Keratinocyte (primary cell): ENCODE measurements at regions not wholly inside any gene's neighbourhood (a gene's known extent, or its start where the extent isn't known, plus 50 kb on each side); places are given as distances from the start of the nearest gene placed in this dataset.

Experiments
- DNase-seq: peaks from one replicate; pipeline ENCODE4 v3.0.0-alpha.2; 2011; ENCODE audit warnings: low read depth, missing footprints, low spot score
- FAIRE-seq: peaks from 2 replicates; lab custom pipeline; 2011; peaks lifted over from hg19 to GRCh38; lab: Jason Lieb, UNC
- H2AFZ ChIP-seq: 2 replicates; pipeline ENCODE4 v1.6.0; 2012; ENCODE audit warnings: low read length, control low read depth, inconsistent platforms; ENCODE audit not compliant: control insufficient read depth
- H3K27ac ChIP-seq: 2 replicates; pipeline ENCODE4 v1.5.1; 2011; ENCODE audit warnings: low read length; ENCODE audit not compliant: control insufficient read depth, insufficient read depth
- H3K27me3 ChIP-seq: 3 replicates; pipeline ENCODE4 v1.6.0; 2011; ENCODE audit warnings: low read length; ENCODE audit not compliant: control insufficient read depth, insufficient read depth; ENCODE audit errors: extremely low read depth
- H3K36me3 ChIP-seq, 2 experiments: 2 replicates in 1 of 2; 3 replicates in 1 of 2; pipeline ENCODE4 v1.5.1; 2011; ENCODE audit warnings: low read length in 2 of 2, mild to moderate bottlenecking in 1 of 2; ENCODE audit not compliant: control insufficient read depth in 2 of 2, insufficient read depth in 2 of 2; ENCODE audit errors: extremely low read depth in 1 of 2
- H3K4me1 ChIP-seq: 3 replicates; pipeline ENCODE4 v1.5.1; 2011; ENCODE audit warnings: low read length; ENCODE audit not compliant: control insufficient read depth, insufficient read depth; ENCODE audit errors: extremely low read depth
- H3K4me2 ChIP-seq: 3 replicates; pipeline ENCODE4 v1.6.0; 2011; ENCODE audit warnings: low read depth, low read length; ENCODE audit not compliant: control insufficient read depth, insufficient read depth; ENCODE audit errors: extremely low read depth
- H3K4me3 ChIP-seq, 3 experiments: fragments of 200-600 bp in 1 of 3; sonication (generic) in 1 of 3; 2 replicates in 2 of 3; 3 replicates in 1 of 3; pipeline ENCODE4 v1.5.1; 2011 to 2016; ENCODE audit warnings: low read length in 3 of 3, mild to moderate bottlenecking in 3 of 3, control low read depth in 2 of 3, inconsistent platforms in 1 of 3, low read depth in 1 of 3, mixed read lengths in 1 of 3, mixed run types in 1 of 3, moderate library complexity in 1 of 3; ENCODE audit not compliant: control insufficient read depth in 2 of 3, insufficient read depth in 2 of 3; ENCODE audit errors: extremely low read depth in 1 of 3
- H3K79me2 ChIP-seq: 2 replicates; pipeline ENCODE4 v1.6.0; 2012; ENCODE audit warnings: low read length; ENCODE audit not compliant: control insufficient read depth, insufficient read depth
- H3K9ac ChIP-seq: 3 replicates; pipeline ENCODE4 v1.6.0; 2011; ENCODE audit warnings: low read length; ENCODE audit not compliant: control insufficient read depth, insufficient read depth; ENCODE audit errors: extremely low read depth
- H3K9me1 ChIP-seq: 3 replicates; pipeline ENCODE4 v1.6.0; 2011; ENCODE audit warnings: low read length; ENCODE audit not compliant: control insufficient read depth, insufficient read depth; ENCODE audit errors: extremely low read depth
- H3K9me3 ChIP-seq: 2 replicates; pipeline ENCODE4 v1.5.1; 2012; ENCODE audit warnings: low read depth, low read length; ENCODE audit not compliant: control insufficient read depth
- H4K20me1 ChIP-seq: 3 replicates; pipeline ENCODE4 v1.6.0; 2011; ENCODE audit warnings: low read length; ENCODE audit not compliant: control insufficient read depth, insufficient read depth; ENCODE audit errors: extremely low read depth
- CTCF ChIP-seq, 3 experiments: IDR thresholded peaks in 1 of 3; conservative IDR thresholded peaks in 1 of 3; optimal IDR thresholded peaks in 1 of 3; 2 replicates in 2 of 3; 3 replicates in 1 of 3; pipeline versions ENCODE3 to v1.5.1; 2011; ENCODE audit warnings: low read length in 3 of 3, mild to moderate bottlenecking in 3 of 3, moderate library complexity in 2 of 3, control low read depth in 1 of 3, inconsistent platforms in 1 of 3; ENCODE audit not compliant: insufficient read depth in 2 of 3; ENCODE audit errors: extremely low read depth in 1 of 3
- EZH2 ChIP-seq: IDR thresholded peaks from one replicate; pipeline ENCODE4 v1.6.1; 2012; ENCODE audit warnings: inconsistent platforms, mild to moderate bottlenecking, low read length, moderate library complexity
- dilution Hi-C: fragments of 300-500 bp; cut with MboI; formaldehyde crosslinking; loops from one replicate; pipeline ENCODE4 v1.7.0; 2020; ENCODE audit warnings: low sequenced_read_pairs; ENCODE audit not compliant: extremely low pct_ligation_motif_present

GRCh38 chr3:118144919-118145318 is 889.7 kb downstream of the IGSF11 start:
- no peak for TF ChIP-seq EZH2
- TF ChIP-seq CTCF (optimal IDR thresholded peaks at IDR 0.05 in 1 of 3, IDR thresholded peaks at IDR 0.05 in 1 of 3, conservative IDR thresholded peaks at IDR 0.05 in 1 of 3; ENCODE audit: extremely low read depth in 1 of 3, insufficient read depth in 2 of 3, low read length in 3 of 3), result no peak
- Histone ChIP-seq H3K27ac (no peak overlapping the region), H3K4me2 (no peak overlapping the region), H2AFZ (no peak overlapping the region), H3K4me3 (no peak overlapping the region), H3K36me3 (no peaks in the 10 kb centered on the region), H3K27me3 (no peaks in the 10 kb centered on the region), H3K4me1 (no peaks in the 10 kb centered on the region), H3K9me3 (no peaks in the 10 kb centered on the region), H4K20me1 (no peaks in the 10 kb centered on the region), H3K79me2 (no peaks in the 10 kb centered on the region), H3K9ac (no peak overlapping the region), H3K9me1 (no peaks in the 10 kb centered on the region)
- FAIRE-seq (no peak), DNase-seq (no peak)
- dilution Hi-C loops, result no loop called here

- Histone ChIP-seq H3K27ac (no peak overlapping the region), H3K27me3 (no peaks in the 10 kb centered on the region), H3K4me1 (no peaks in the 10 kb centered on the region), H2AFZ (no peak overlapping the region), H4K20me1 (no peaks in the 10 kb centered on the region), H3K9me3 (no peaks in the 10 kb centered on the region), H3K4me3 (no peak overlapping the region), H3K79me2 (no peaks in the 10 kb centered on the region), H3K36me3 (no peaks in the 10 kb centered on the region), H3K9me1 (no peaks in the 10 kb centered on the region), H3K9ac (no peak overlapping the region), H3K4me2 (no peak overlapping the region)
- DNase-seq (no peak), FAIRE-seq (no peak)
- TF ChIP-seq EZH2, result no peak
- no peak for TF ChIP-seq CTCF (optimal IDR thresholded peaks at IDR 0.05 in 1 of 3, IDR thresholded peaks at IDR 0.05 in 1 of 3, conservative IDR thresholded peaks at IDR 0.05 in 1 of 3; ENCODE audit: extremely low read depth in 1 of 3, insufficient read depth in 2 of 3, low read length in 3 of 3)
- dilution Hi-C loops, result no loop called here
Measured at GRCh38 chr3:118146658-118147375, 887.8 kb downstream of the IGSF11 start.
